NB4 (cell line): ENCODE measurements at regions not wholly inside any gene's neighbourhood (a gene's known extent, or its start where the extent isn't known, plus 50 kb on each side); places are given as distances from the start of the nearest gene placed in this dataset.

Experiments
- DNase-seq: peaks from one replicate; pipeline ENCODE4 v3.0.0; 2010; ENCODE audit warnings: low read depth
- H3K4me3 ChIP-seq: one replicate; pipeline ENCODE4 v1.5.1; 2011; ENCODE audit warnings: mild to moderate bottlenecking, low read depth, low read length, moderate library complexity
- MYC ChIP-seq: IDR thresholded peaks from 2 replicates; pipeline ENCODE4 v1.6.1; 2011; ENCODE audit warnings: low read depth, low read length
- POLR2A ChIP-seq: IDR thresholded peaks from 2 replicates; pipeline ENCODE4 v1.6.1; 2011; ENCODE audit warnings: mild to moderate bottlenecking; ENCODE audit not compliant: insufficient read length; ENCODE audit errors: extremely low read depth
- TF ChIP-seq, protein P1 (sequence below): IDR thresholded peaks from 2 replicates; pipeline ENCODE4 v1.6.1; 2011; ENCODE audit warnings: low read depth, low read length
- TF ChIP-seq, protein P2 (sequence below): IDR thresholded peaks from one replicate; pipeline ENCODE4 v1.5.1; 2012; ENCODE audit warnings: low read depth, low read length

DNA sequence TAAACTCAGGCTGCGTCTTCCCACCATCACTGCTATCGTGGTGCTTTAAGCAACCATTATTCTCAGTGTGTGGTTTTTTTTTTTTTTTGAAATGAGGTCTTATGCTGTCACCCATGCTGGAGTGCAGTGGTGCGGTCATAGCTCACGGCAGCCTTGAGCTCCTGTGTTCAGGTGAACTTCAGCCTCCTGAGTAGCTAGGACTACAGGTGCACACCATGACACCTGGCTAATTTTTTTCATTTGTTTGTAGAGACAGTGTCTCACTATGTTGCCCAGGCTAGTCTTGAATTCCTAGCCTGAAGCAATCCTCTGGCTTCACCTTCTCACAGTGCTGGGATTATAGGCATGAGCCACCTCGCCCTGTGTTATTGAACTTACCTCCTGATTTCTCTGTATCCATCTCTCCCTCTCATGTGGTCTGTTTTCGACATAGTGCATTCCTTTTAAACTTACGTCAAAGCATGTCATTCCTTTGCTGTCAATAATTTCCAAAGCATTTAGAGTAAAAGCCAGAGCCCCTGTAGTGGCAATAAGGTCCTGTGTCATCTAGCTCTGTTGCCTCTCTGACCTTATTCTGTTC lies 255.5 kb downstream of the SNAPC1 start:
- H3K4me3 ChIP-seq = no peak overlapping the region
- no peak for DNase-seq
- TF ChIP-seq, protein P1, sequence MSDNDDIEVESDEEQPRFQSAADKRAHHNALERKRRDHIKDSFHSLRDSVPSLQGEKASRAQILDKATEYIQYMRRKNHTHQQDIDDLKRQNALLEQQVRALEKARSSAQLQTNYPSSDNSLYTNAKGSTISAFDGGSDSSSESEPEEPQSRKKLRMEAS = no peak
- TF ChIP-seq, protein P2, sequence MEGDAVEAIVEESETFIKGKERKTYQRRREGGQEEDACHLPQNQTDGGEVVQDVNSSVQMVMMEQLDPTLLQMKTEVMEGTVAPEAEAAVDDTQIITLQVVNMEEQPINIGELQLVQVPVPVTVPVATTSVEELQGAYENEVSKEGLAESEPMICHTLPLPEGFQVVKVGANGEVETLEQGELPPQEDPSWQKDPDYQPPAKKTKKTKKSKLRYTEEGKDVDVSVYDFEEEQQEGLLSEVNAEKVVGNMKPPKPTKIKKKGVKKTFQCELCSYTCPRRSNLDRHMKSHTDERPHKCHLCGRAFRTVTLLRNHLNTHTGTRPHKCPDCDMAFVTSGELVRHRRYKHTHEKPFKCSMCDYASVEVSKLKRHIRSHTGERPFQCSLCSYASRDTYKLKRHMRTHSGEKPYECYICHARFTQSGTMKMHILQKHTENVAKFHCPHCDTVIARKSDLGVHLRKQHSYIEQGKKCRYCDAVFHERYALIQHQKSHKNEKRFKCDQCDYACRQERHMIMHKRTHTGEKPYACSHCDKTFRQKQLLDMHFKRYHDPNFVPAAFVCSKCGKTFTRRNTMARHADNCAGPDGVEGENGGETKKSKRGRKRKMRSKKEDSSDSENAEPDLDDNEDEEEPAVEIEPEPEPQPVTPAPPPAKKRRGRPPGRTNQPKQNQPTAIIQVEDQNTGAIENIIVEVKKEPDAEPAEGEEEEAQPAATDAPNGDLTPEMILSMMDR = no peak
- TF ChIP-seq MYC = no peak
- TF ChIP-seq POLR2A = no peak

DNA sequence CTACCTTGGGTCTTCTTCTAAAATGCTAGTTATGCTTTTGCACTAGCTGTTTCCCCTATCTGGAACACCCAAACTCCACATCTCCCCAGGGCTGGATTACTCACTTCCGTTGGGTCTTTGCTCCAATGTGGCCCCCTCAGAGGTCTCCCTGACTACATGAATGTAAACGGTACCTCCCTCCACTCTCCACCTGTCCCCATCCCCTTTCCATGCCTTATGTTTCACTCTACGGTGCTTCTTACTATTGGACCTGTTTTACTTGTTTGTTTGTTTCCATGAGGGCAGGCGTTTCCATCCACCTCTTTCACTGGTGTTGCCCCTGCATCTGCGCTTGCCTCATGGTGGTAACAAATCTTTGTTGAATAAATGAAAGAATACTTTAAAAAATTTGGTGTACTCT lies 256.4 kb downstream of the SNAPC1 start:
- no peak for DNase-seq
- no peak overlapping the region for H3K4me3 ChIP-seq
- TF ChIP-seq, protein P2 = no peak
- TF ChIP-seq, protein P1 = no peak
- no peak for TF ChIP-seq POLR2A
- TF ChIP-seq MYC = no peak

DNA sequence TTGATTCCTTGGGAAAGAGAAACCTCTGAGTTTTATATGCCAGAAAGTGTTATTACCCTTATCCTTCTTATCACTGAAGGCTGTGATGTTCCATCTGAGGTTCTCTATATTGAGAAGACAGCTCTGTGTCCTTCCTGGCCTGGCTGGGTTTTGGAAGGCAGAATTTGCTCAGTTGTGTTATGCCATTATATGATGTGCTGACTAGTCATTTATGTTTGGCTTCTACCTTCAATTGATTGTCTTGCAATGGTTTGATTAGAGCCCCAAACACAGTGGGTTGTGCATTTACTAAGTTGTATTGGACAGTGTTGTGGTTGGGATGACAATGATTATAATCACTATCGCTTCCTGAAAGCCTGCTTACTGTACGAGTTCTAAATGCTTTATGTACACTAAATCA lies 265.7 kb downstream of the SNAPC1 start:
- TF ChIP-seq, protein P1 = no peak
- TF ChIP-seq, protein P2 = no peak
- no peak for TF ChIP-seq MYC
- no peak for TF ChIP-seq POLR2A
- H3K4me3 ChIP-seq = no peak overlapping the region
- DNase-seq = no peak

DNA sequence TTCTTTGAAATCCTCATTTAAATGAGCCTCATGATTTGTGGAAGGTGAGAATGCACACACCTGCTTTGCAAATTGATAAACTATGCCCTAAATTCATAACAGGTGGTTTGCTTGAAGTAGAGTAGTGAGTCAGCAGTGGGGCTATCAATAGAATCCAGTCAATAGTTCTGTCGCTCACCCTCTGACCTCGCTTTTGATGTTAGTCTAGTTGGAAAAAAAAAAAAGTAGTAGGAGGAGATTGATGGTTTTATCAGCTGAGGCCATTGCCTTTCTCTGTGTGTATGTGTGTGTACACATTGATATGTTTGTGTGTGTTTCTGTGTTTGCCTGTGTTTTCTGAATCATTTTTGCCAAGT lies 267.3 kb downstream of the SNAPC1 start:
- DNase-seq = no peak
- TF ChIP-seq, protein P2 = no peak
- TF ChIP-seq, protein P1 = no peak
- TF ChIP-seq MYC = no peak
- no peak for TF ChIP-seq POLR2A
- no peak overlapping the region for H3K4me3 ChIP-seq

DNA sequence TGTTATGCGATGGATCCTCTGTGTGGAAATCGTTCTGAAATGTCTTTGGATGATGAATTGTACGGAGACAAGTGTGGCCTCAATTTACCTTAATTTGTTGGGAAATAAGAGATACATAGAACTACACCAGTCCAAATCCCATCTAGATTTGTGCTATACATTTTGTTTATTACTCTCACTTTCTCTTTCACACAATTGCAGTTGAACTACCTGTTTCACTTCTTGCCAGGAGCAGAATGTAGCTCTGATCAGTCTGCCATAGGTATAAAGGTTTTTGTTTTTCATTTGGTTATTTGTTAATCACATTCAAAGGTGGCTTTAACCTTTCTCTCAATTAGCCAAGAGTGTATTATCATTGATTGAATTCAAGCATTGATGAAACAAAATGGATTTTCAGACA lies 268.2 kb downstream of the SNAPC1 start:
- no peak for DNase-seq
- TF ChIP-seq, protein P2 = no peak
- no peak for TF ChIP-seq MYC
- TF ChIP-seq POLR2A = no peak
- TF ChIP-seq, protein P1 = no peak
- H3K4me3 ChIP-seq = no peak overlapping the region

DNA sequence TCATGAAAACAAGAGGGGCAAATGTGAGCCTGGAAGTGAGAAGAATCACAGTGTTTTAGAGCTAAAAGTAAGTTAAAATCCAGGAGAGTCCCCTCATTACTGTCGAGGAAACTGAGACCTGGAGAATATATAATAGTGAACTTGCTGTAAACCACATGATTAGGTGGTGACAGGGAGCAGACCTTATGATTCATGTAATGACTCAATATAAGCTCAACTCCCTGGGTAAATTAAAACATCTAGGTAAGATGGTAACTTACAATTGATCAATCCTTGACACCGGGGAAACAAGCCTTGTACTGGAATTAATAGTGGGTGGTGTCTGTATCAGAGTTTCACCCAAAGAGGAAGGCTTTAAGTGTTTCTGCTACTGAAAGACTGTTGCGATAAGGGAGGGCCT lies 269.3 kb downstream of the SNAPC1 start:
- DNase-seq = no peak
- no peak overlapping the region for H3K4me3 ChIP-seq
- TF ChIP-seq, protein P2 = no peak
- TF ChIP-seq POLR2A (no peak), MYC (no peak)
- TF ChIP-seq, protein P1 = no peak
